GM12865 (cell line): ENCODE measurements at regions not wholly inside any gene's neighbourhood (a gene's known extent, or its start where the extent isn't known, plus 50 kb on each side); places are given as distances from the start of the nearest gene placed in this dataset.

ENCODE experiments used
- DNase-seq: peaks from one replicate; pipeline ENCODE4 v3.0.0; 2010; ENCODE audit warnings: low read depth
- H3K4me3 ChIP-seq: 2 replicates; pipeline ENCODE4 v1.5.1; 2011; ENCODE audit warnings: mild to moderate bottlenecking, low read depth, low read length, control low read depth
- TF ChIP-seq, protein P1 (sequence below): IDR thresholded peaks from 2 replicates; pipeline ENCODE4 v1.5.1; 2011; ENCODE audit warnings: low read length, control low read depth, low read depth, inconsistent platforms; ENCODE audit not compliant: insufficient read depth; ENCODE audit errors: missing control alignments

DNA sequence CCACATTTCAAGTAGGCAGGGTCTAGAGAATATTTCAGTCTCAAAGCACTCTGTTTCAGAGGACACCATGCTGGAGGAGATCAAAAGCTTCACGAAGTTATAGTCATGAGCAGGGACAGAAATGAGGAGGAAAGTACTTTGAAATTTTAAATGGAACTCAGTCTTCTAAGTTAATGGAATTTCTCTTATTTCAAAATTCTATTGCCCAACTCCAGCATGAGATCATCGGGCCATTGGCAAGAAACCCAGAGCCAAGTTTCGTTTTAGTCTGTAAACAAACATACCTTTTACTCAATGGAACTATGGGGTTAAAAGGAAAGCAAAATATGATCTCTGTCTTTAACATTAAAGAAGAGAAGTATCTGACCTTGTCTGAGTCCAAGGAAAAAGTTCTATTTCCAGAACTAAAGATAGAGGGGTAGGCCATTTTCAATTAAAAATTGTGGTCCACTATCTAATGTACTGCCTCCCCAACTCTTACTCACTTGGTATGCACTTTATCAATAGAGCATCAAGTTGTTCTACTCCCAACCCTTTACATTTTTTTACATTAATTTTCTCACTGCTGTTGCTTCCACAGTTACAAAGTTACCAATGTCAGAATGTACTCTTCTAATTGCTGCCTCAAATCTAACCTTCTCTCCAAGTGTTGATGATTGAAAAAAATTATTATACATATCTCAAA, 235.3 kb upstream of the NRSN1 start:
- H3K4me3 ChIP-seq: no peak overlapping the region
- TF ChIP-seq, protein P1, sequence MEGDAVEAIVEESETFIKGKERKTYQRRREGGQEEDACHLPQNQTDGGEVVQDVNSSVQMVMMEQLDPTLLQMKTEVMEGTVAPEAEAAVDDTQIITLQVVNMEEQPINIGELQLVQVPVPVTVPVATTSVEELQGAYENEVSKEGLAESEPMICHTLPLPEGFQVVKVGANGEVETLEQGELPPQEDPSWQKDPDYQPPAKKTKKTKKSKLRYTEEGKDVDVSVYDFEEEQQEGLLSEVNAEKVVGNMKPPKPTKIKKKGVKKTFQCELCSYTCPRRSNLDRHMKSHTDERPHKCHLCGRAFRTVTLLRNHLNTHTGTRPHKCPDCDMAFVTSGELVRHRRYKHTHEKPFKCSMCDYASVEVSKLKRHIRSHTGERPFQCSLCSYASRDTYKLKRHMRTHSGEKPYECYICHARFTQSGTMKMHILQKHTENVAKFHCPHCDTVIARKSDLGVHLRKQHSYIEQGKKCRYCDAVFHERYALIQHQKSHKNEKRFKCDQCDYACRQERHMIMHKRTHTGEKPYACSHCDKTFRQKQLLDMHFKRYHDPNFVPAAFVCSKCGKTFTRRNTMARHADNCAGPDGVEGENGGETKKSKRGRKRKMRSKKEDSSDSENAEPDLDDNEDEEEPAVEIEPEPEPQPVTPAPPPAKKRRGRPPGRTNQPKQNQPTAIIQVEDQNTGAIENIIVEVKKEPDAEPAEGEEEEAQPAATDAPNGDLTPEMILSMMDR: no peak
- no peak for DNase-seq

DNA sequence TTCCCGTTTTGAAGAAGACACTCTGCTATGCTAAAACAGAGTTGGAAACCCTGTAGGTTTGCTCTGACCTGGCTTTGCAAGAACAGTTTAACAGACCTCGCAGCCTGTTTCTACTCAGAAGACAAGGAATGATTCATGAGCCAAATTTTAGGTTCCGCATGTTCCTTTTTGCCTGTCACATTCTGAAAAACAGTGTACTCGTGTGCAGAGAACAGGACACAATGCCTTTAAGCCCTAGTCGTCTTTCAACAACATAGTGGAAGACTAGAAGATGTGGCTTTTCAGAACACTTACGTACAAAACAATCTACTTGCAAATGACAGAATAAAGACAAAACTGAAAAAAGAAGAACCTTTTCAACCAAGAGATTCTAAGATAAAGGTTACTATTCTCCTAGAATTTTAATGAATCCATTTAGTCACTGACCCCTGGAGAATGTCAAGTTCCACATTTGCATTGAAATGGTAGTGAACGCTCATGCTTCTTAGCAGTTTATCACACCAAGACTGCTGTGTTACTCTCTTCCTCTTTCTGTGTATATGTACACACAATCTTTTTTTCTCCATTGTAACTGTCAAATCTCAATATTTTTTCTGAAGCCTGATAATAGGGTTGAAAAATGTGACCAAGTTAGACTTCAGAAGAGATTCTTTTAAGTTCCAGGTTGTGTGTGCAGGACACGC, 220.7 kb upstream of the NRSN1 start:
- no peak for DNase-seq
- TF ChIP-seq, protein P1: no peak
- no peak overlapping the region for H3K4me3 ChIP-seq

DNA sequence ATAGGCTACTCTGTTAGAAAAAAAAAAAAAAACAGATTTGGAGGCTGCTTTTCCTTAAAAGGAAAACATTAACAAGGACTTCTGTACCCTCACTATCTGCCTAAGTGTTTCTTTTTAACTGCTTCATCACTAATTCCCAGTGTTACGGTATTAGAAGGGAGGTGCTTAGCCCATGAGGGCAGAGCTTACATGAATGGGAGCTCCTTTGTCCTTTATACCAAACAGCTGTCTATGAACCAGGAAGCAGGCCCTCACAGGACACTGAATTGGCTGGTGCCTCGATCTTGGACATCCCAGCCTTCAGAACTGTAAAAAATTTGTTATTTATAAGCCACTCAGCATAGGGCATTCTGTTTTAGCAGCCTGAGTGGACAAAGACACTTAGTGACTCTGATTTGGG, 215.6 kb upstream of the NRSN1 start:
- H3K4me3 ChIP-seq: no peak overlapping the region
- TF ChIP-seq, protein P1: no peak
- DNase-seq: no peak

DNA sequence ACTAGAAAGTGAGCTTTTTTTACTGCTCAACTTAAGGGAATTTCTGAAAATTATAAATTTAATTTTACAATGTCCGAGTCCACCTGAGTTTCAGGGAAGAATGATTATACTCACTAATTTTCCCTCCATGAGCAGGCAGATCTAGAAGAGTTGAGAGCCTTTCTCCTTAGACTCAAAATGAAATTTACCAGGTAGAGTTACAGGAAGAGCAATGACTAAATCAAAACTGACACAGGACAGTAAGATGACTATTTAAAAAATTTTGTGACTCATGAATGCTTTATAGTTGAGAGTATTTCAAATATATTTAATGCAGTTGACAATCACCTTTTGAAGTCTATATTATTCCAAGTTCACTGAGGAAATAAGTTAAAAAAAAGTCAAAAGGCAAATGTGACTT, 198.1 kb upstream of the NRSN1 start:
- H3K4me3 ChIP-seq: no peak overlapping the region
- DNase-seq: no peak
- TF ChIP-seq, protein P1: no peak

DNA sequence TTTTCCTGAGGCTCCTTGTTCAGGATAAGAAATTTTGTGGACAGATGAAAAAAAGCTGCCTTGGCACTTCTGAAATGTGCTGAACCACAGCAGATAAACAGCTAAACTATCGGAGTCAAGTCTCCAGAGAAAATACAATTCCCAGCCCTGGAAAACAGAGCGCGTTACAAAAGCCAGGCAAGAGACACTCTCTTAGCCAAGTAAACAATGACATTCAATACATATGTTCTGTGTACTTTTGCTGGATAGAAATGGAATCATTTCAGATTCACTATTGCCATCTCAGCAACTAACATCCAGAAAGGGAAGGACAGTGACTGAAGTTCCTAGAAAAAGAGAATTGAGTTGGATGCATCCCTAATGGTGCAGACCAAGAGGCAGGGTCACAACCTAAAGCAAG, 196.8 kb upstream of the NRSN1 start:
- TF ChIP-seq, protein P1: no peak
- no peak for DNase-seq
- no peak overlapping the region for H3K4me3 ChIP-seq

DNA sequence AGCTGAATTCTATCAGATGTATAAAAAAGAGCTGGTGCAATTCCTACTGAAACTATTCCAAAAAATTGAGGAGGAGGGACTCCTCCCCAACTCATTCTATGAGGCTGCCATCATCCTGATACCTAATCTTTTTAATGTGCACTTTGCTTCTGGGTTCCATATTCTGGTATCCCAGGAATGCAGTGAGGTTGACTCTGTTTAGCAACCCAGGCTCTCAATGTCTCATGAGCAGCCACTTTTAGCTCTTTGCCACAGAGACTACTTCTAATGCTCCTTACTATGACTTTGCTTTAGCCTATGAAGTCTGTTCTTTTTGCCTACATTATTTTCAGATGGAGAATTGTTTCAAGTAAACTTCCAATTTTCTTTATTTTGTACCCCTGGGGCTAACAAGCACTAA, 185.5 kb upstream of the NRSN1 start:
- no peak overlapping the region for H3K4me3 ChIP-seq
- TF ChIP-seq, protein P1: no peak
- no peak for DNase-seq
